ENCODE measurements at regions not wholly inside any gene's neighbourhood (a gene's known extent, or its start where the extent isn't known, plus 50 kb on each side); places are given as distances from the start of the nearest gene placed in this dataset.
"Not testable (repeated sequence)": the region's sequence is repeated elsewhere in the genome, so short reads cannot be mapped to it uniquely, and the experiment has no call there.

DNA sequence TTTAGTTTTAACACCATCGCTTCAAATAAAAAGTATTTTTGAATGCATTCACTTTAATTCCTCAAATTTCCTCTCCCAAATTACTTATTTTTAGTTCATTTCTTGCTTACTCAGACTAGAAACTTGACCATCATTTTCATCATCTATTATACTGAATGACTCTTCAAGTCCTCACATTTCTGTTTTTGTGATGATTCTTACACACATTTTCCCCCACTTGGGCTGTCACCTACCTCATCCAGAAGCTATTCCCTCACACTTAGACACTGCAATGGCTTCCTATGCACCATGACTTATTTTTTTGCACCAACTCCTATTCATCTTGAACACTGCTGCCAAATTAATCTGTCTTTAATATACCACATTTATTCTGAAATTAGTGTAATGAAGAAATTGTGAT, 239.6 kb upstream of the DUSP10 start:
- WGBS (ENCODE audit: low lambda C conversion rate, missing lambda C conversion rate) = 100% methylated on average over 1 of the region's 1 CpG
- Histone ChIP-seq H3K9me2 (replicated peaks; ENCODE audit: insufficient read depth) (no peaks in the 10 kb centered on the region), H3K36me3 (replicated peaks; ENCODE audit: insufficient read depth, low read depth) (no peaks in the 10 kb centered on the region), H3K27ac (no peak overlapping the region), H3K4me3 (no peak overlapping the region), H3K27me3 (no peaks in the 10 kb centered on the region), H3K4me1 (ENCODE audit: insufficient read depth) (no peaks in the 10 kb centered on the region), H3K79me2 (no peaks in the 10 kb centered on the region), H3K9me3 (ENCODE audit: low read depth) (no peaks in the 10 kb centered on the region), H4K20me1 (ENCODE audit: insufficient read depth, poor library complexity, severe bottlenecking) (no peaks in the 10 kb centered on the region), H3K4me2 (no peak overlapping the region), H2AFZ (no peak overlapping the region)
- DNase-seq (ENCODE audit: low spot score) = no peak
- TF ChIP-seq EZH2 (IDR thresholded peaks at IDR 0.05; ENCODE audit: borderline replicate concordance) = no peak

DNA sequence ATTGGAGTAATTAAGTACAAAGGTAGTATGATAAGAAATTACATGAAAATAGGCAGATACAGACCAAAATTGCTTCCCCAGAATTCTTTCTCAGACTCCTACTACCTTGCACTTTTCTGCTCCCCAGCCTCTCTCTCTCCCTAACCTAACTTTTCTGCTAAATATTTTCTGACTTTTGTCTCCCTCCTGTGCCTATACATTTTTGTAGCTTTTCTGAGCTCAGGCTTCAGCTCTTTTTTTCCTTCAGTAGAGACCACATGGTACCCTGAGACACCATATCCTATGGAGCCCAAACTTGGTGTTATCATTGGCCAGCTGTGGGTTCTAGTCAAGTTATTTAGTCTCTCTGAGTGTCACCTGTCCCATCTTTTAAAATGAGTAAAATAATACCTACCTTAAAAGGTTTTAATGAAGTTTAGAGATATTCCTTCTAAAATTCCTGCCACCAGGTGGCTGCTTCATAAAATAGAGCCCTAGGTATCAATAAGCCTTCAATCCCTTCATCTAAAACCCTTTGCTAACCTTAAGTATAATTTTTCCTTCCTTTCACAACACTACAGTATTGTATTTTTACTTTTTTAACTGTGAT, 237.6 kb upstream of the DUSP10 start:
- Histone ChIP-seq H2AFZ (no peak overlapping the region), H3K4me3 (no peak overlapping the region), H3K4me2 (no peak overlapping the region), H3K27ac (no peak overlapping the region), H3K36me3 (replicated peaks; ENCODE audit: insufficient read depth, low read depth) (no peaks in the 10 kb centered on the region), H4K20me1 (ENCODE audit: insufficient read depth, poor library complexity, severe bottlenecking) (no peaks in the 10 kb centered on the region), H3K9me3 (ENCODE audit: low read depth) (no peaks in the 10 kb centered on the region), H3K27me3 (no peaks in the 10 kb centered on the region), H3K4me1 (ENCODE audit: insufficient read depth) (no peaks in the 10 kb centered on the region), H3K79me2 (no peaks in the 10 kb centered on the region), H3K9me2 (replicated peaks; ENCODE audit: insufficient read depth) (no peaks in the 10 kb centered on the region)
- DNase-seq (ENCODE audit: low spot score) = no peak
- TF ChIP-seq EZH2 (IDR thresholded peaks at IDR 0.05; ENCODE audit: borderline replicate concordance) = no peak
- TF ChIP-seq, protein P1, sequence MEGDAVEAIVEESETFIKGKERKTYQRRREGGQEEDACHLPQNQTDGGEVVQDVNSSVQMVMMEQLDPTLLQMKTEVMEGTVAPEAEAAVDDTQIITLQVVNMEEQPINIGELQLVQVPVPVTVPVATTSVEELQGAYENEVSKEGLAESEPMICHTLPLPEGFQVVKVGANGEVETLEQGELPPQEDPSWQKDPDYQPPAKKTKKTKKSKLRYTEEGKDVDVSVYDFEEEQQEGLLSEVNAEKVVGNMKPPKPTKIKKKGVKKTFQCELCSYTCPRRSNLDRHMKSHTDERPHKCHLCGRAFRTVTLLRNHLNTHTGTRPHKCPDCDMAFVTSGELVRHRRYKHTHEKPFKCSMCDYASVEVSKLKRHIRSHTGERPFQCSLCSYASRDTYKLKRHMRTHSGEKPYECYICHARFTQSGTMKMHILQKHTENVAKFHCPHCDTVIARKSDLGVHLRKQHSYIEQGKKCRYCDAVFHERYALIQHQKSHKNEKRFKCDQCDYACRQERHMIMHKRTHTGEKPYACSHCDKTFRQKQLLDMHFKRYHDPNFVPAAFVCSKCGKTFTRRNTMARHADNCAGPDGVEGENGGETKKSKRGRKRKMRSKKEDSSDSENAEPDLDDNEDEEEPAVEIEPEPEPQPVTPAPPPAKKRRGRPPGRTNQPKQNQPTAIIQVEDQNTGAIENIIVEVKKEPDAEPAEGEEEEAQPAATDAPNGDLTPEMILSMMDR (IDR thresholded peaks at IDR 0.05; ENCODE audit: poor library complexity) = peak; percentile 20
- no peak for TF ChIP-seq EZH2phosphoT487 (IDR thresholded peaks at IDR 0.05; ENCODE audit: low read depth, severe bottlenecking, unreplicated experiment)

DNA sequence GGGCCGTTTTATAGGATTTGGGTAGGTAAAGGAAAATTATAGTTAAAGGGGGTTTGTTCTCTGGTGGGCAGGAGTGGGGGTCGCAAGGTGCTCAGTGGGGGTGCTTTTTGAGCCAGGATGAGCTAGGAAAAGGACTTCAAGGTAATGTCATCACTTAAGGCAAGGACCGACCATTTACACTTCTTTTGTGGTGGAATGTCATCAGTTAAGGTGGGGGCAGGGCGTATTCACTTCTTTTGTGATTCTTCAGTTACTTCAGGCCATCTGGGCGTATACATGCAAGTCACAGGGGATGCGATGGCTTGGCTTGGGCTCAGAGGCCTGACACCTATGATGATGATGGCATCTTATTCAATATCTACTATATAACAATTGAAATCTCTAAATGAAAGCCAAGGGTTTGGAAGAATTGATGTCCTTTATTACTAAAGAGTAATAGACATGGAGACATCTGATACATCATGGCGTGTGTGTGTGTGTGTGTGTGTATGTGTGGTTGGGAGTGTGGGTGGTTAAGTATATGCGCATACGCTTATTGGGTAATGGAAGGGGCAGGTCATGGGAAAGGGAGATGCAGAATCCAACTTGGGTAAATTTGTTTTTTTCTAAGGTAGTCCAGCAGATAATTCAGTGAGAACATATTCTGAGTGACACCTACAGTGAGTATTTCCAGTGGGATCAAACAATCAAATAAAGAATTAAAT, 236.9 kb upstream of the DUSP10 start:
- H3K9me2 ChIP-seq (replicated peaks; ENCODE audit: insufficient read depth); H3K4me3 ChIP-seq; H4K20me1 ChIP-seq (ENCODE audit: insufficient read depth, poor library complexity, severe bottlenecking); H3K4me2 ChIP-seq; DNase-seq (ENCODE audit: low spot score); H3K27ac ChIP-seq; H3K36me3 ChIP-seq (replicated peaks; ENCODE audit: insufficient read depth, low read depth); H3K27me3 ChIP-seq; H3K4me1 ChIP-seq (ENCODE audit: insufficient read depth); H3K9me3 ChIP-seq (ENCODE audit: low read depth); H2AFZ ChIP-seq; H3K79me2 ChIP-seq: not testable (repeated sequence)
- WGBS (ENCODE audit: low lambda C conversion rate, missing lambda C conversion rate) = 81% methylated on average over 9 of the region's 9 CpGs

DNA sequence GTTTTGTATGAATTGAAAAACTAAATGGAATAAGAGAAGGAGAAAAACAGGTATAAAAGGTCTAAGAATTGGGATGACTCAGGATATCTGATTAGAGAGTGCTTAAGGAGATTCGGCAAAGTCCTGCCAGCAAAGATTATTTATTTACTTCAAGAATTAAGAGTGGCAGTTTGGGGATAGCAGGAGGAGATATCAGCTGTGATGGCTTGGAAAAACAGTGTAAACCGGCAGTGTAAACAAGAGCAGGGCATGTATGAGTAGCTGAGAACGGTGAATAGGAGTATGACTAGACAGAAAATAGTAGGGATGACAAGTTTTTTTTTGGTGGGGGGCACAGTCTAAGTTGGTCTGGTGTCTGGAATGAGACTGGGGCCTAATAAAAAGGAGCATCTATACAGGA, 231.9 kb upstream of the DUSP10 start:
- H4K20me1 ChIP-seq (ENCODE audit: insufficient read depth, poor library complexity, severe bottlenecking); H3K27ac ChIP-seq; H3K4me1 ChIP-seq (ENCODE audit: insufficient read depth); H3K79me2 ChIP-seq; H2AFZ ChIP-seq; H3K4me3 ChIP-seq; H3K4me2 ChIP-seq; DNase-seq (ENCODE audit: low spot score); H3K27me3 ChIP-seq; H3K36me3 ChIP-seq (replicated peaks; ENCODE audit: insufficient read depth, low read depth); H3K9me3 ChIP-seq (ENCODE audit: low read depth); H3K9me2 ChIP-seq (replicated peaks; ENCODE audit: insufficient read depth): not testable (repeated sequence)
- 32% methylated on average over 3 of the region's 3 CpGs for WGBS (ENCODE audit: low lambda C conversion rate, missing lambda C conversion rate)

All from hepatocyte (in vitro differentiated cells).